ENCODE measurements at regions not wholly inside any gene's neighbourhood (a gene's known extent, or its start where the extent isn't known, plus 50 kb on each side); places are given as distances from the start of the nearest gene placed in this dataset.
A peak's percentile ranks its signal among the peaks of the same experiment; 100 is the strongest.

DNA sequence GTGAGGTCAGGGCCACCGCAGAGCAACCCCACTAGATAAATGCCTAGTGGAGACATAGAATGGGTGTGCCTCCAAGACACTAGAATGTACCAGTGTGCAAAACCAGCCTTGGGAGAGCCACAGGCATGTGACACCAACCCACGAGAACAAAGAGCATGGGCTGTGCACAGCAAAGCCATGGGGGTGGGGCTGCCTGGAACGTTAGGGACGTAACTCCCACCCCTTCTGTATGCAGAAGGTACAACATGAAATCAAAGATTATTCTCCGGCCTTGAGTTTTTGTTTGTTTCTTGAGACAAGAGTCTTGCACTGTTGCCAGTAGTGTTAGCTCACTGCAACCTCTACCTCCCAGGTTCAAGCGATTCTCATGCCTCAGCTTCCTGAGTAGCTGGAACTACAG, 99.5 kb downstream of the MID1IP1 start:
- H3K4me3 ChIP-seq = no peak overlapping the region
- H3K36me3 ChIP-seq = no peaks in the 10 kb centered on the region
- no peaks in the 10 kb centered on the region for H3K9me3 ChIP-seq
- intact Hi-C loops (cut with DNase I) = no loop called here
- no peak overlapping the region for H3K27ac ChIP-seq
- DNase-seq = no peak
- 92 to 94% methylated on average over 6 of the region's 6 CpGs for WGBS, 2 donors
- no peak for ATAC-seq
- H3K27me3 ChIP-seq = no peaks in the 10 kb centered on the region
- TF ChIP-seq, protein P1, sequence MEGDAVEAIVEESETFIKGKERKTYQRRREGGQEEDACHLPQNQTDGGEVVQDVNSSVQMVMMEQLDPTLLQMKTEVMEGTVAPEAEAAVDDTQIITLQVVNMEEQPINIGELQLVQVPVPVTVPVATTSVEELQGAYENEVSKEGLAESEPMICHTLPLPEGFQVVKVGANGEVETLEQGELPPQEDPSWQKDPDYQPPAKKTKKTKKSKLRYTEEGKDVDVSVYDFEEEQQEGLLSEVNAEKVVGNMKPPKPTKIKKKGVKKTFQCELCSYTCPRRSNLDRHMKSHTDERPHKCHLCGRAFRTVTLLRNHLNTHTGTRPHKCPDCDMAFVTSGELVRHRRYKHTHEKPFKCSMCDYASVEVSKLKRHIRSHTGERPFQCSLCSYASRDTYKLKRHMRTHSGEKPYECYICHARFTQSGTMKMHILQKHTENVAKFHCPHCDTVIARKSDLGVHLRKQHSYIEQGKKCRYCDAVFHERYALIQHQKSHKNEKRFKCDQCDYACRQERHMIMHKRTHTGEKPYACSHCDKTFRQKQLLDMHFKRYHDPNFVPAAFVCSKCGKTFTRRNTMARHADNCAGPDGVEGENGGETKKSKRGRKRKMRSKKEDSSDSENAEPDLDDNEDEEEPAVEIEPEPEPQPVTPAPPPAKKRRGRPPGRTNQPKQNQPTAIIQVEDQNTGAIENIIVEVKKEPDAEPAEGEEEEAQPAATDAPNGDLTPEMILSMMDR (IDR thresholded peaks at IDR 0.05) = no peak
- no peaks in the 10 kb centered on the region for H3K4me1 ChIP-seq

DNA sequence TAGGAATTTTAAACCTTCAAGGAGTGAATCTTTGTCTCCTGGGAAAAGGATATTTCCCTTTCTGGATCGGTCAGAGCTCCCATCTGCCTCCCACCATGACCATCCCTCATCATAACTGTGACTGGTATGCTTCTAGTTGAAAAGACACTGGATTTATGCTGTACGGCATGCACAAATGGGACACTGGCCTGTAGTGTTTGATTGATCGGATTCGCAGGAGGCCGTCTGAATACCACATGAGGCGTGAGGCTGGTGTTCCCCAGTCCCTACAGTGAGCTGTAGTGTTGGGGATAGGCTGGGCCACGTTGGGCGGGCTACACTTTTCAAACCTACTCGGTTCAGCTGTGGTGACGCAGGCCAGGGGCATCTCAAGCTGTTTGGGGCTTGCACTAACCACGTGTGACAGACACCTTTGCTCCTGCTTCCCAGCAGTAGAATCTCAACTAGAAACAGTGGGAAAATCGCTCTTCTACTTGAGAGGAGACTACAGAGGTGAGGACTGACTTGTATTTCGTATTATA, 101.8 kb downstream of the MID1IP1 start:
- Histone ChIP-seq H3K27ac (no peak overlapping the region), H3K9me3 (no peaks in the 10 kb centered on the region), H3K36me3 (no peaks in the 10 kb centered on the region), H3K27me3 (peaks cover 0 to 5% (median 0%) of the 10 kb centered on the region in 7 donors), H3K4me3 (no peak overlapping the region), H3K4me1 (no peaks in the 10 kb centered on the region)
- TF ChIP-seq, protein P1 (IDR thresholded peaks at IDR 0.05) = no peak
- DNase-seq (no peak), ATAC-seq (no peak)
- intact Hi-C loops (cut with DNase I) = no loop called here
- WGBS, 2 donors = 86 to 91% methylated on average over 13 of the region's 13 CpGs

- intact Hi-C loops (cut with DNase I) = no loop called here
- WGBS, 2 donors = 51 to 53% methylated on average over 6 of the region's 6 CpGs
- TF ChIP-seq, protein P1 (IDR thresholded peaks at IDR 0.05) = no peak
These were observed 115.5 kb downstream of the MID1IP1 start for GRCh38 chrX:38916801-38917200.

DNA sequence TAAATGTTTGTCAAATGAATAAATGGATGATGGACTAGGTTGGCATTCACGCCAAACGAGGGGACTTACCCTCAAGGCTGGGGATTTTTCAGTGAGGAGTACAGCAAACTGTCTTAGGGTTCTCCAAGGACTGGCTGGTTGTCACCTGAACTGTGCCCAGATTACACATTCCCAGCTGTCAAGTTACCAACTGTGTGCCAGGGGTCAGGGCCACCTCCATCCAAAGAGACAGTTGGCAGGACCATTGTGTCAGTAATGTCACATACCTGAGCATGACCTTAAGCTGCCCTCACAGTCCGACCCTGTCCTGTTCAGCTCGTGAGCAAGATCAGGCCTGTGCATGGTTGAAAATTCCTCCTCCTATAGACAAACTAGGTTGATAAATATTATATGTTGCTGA, 116.7 kb downstream of the MID1IP1 start:
- TF ChIP-seq, protein P1 (IDR thresholded peaks at IDR 0.05) = no peak
- Histone ChIP-seq H3K4me3 (no peak overlapping the region), H3K27me3 (peaks cover 0 to 11% (median 0%) of the 10 kb centered on the region in 7 donors), H3K36me3 (no peaks in the 10 kb centered on the region), H3K27ac (no peak overlapping the region), H3K9me3 (no peaks in the 10 kb centered on the region), H3K4me1 (peaks cover 0 to 9% (median 0%) of the 10 kb centered on the region in 9 donors)
- WGBS, 2 donors = 79 to 83% methylated on average over 4 of the region's 4 CpGs
- intact Hi-C loops (cut with DNase I) = no loop called here
- no peak for DNase-seq
- peak in 2 of 8 donors; percentile 16 to 23 for ATAC-seq

More at GRCh38 chrX:38916801-38917200, 115.5 kb downstream of the MID1IP1 start:
- ATAC-seq (peak in 7 of 8 donors; percentile 38 to 89 (median 72)), DNase-seq (no peak)
- Histone ChIP-seq H3K4me1 (peaks cover 0 to 9% (median 0%) of the 10 kb centered on the region in 9 donors), H3K36me3 (no peaks in the 10 kb centered on the region), H3K27me3 (peaks cover 0 to 11% (median 0%) of the 10 kb centered on the region in 7 donors), H3K4me3 (no peak overlapping the region), H3K9me3 (no peaks in the 10 kb centered on the region), H3K27ac (peak overlapping the region in 7 of 10 donors; percentile 10 to 47 (median 34))

Data from heart right ventricle (tissue), 16 donors.